Skeletal muscle satellite cell (primary cell): ENCODE measurements at regions not wholly inside any gene's neighbourhood (a gene's known extent, or its start where the extent isn't known, plus 50 kb on each side); places are given as distances from the start of the nearest gene placed in this dataset. TPM values are rescaled to one million over a fixed set of nuclear protein-coding genes. Genes with fewer than 3 reads are reported as not detected.

Experiments
- H3K27me3 ChIP-seq: 2 replicates; pipeline ENCODE4 v1.7.0; 2013; ENCODE audit warnings: low read length; ENCODE audit not compliant: control insufficient read depth, insufficient read depth
- H3K36me3 ChIP-seq: 2 replicates; pipeline ENCODE4 v1.7.0; 2013; ENCODE audit warnings: mild to moderate bottlenecking, control low read depth, low read length; ENCODE audit not compliant: insufficient read depth
- H3K4me1 ChIP-seq: 2 replicates; pipeline ENCODE4 v1.7.0; 2013; ENCODE audit warnings: low read length; ENCODE audit not compliant: control insufficient read depth, insufficient read depth
- H3K4me2 ChIP-seq: 2 replicates; pipeline ENCODE4 v1.7.0; 2013; ENCODE audit warnings: mild to moderate bottlenecking, low read length
- H3K4me3 ChIP-seq: 2 replicates; pipeline ENCODE4 v1.7.0; 2013; ENCODE audit warnings: low read length
- H3K9ac ChIP-seq: 2 replicates; pipeline ENCODE4 v1.7.0; 2013; ENCODE audit warnings: mild to moderate bottlenecking, low read depth, low read length, moderate library complexity
- H3K9me3 ChIP-seq: replicated peaks from 2 replicates; pipeline ENCODE4 v1.7.0; 2013; ENCODE audit warnings: mild to moderate bottlenecking, control low read depth, low read length
- small RNA-seq: library from RNA; depleted of rRNA; stranded (forward); fragments of <200 nt; gene quantifications from one replicate; pipeline ENCODE3, GENCODE V24; 2012

DNA sequence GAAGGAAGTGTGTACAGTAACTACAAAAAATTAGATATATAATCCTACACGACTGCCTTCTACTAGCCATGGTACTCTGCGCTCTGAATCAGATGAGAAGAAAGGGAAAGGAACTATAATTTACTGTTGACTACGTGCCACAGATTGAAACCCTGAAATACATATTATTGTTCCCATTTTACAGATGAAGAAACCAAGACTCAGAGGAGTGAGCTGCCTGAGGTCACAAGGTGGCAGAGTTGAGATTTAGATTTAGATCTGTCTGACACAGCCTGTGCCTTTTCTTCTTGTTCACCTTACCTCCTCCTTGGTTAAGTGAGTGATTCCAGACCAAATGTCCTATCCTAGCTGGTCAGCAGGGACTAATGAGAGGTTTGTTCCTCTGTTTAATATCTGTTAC, 61.6 kb upstream of the OR4E1 start:
- no peak overlapping the region for H3K4me2 ChIP-seq

DNA sequence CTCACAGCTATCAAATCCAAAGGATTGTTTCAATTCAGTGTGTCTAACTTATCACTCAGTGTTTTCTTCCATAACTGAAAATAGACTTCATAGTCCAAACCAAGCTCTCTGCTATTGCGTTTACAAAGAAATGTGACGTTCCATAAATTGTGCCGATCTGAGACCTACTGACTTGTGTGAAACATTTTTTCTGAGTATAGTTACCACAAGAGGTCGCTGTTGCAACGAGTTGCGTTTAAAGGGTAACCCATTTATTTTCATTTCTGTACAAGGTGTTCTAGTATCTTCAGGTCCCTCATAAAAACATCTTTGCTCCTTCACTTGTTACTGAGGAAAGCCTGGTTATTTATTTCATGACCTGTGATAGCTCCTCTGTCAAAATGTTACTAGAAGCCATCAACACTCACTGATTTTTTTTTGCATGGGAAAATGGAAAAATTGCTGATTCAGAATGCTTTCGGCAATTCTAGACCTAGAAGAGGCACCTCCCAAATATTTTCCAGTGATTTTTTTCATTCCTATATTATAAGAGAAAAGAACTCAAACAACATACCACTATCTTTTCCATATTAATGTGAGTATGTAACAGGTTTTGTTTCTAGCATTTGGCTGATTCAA, 60.9 kb upstream of the OR4E1 start:
- Histone ChIP-seq H3K9me3 (no peaks in the 10 kb centered on the region), H3K27me3 (no peaks in the 10 kb centered on the region), H3K36me3 (no peaks in the 10 kb centered on the region)

More for the DNA sequence above, 61.6 kb upstream of the OR4E1 start:
- Histone ChIP-seq H3K36me3 (no peaks in the 10 kb centered on the region), H3K9me3 (no peaks in the 10 kb centered on the region), H3K27me3 (no peaks in the 10 kb centered on the region), H3K9ac (no peak overlapping the region), H3K4me3 (no peak overlapping the region), H3K4me1 (no peaks in the 10 kb centered on the region)

DNA sequence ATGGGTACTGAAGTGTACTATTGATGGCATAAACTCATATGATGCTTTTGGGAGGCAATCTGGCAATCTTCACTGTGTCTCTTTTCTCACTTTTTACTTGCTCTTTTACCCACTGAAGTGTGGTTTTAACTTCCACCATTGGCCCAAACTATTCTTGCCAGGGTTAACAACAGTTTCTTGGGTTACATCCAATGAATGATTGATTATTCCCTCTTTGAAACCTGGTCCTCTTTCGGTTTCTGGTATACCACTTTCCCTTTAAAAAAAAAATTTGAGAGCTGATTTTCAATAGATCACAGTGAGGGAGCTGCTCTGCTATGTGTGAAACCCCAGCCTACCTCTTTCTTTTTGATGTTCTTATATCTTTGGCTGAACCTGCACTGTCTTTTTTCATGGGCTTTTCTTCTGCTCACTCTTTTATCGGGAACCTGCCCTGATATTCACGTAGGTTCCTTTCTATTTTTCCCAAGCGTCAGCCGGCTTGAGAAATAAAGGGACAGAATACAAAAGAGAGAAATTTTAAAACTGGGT, 56.1 kb upstream of the OR4E1 start:
- Histone ChIP-seq H3K4me2 (no peak overlapping the region), H3K9me3 (no peaks in the 10 kb centered on the region), H3K9ac (no peak overlapping the region), H3K27me3 (no peaks in the 10 kb centered on the region), H3K4me3 (no peak overlapping the region), H3K4me1 (no peaks in the 10 kb centered on the region), H3K36me3 (no peaks in the 10 kb centered on the region)

More for the DNA sequence above, 60.9 kb upstream of the OR4E1 start:
- Histone ChIP-seq H3K4me3 (no peak overlapping the region), H3K4me1 (no peaks in the 10 kb centered on the region), H3K9ac (no peak overlapping the region), H3K4me2 (no peak overlapping the region)

DNA sequence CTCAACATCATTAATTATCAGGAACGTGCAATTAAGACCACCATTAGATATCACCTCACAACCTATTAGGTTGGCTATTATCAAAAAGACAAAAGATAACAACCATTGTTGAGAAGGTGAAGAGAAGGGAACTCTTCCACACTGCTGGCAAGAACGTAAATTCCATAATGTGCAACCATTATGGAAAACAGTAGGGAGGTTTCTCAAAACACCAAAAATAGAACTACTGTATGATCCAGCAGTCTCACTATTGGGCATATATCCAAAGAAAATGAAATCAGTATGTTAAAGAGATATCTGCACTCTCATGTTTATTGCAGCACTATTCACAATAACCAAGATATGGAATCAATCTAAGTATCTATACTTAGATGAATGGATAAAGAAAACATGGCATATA, 51.6 kb upstream of the OR4E1 start:
- H3K9ac ChIP-seq: no peak overlapping the region
- no peaks in the 10 kb centered on the region for H3K9me3 ChIP-seq
- H3K27me3 ChIP-seq: no peaks in the 10 kb centered on the region
- H3K4me2 ChIP-seq: no peak overlapping the region
- H3K36me3 ChIP-seq: no peaks in the 10 kb centered on the region
- H3K4me1 ChIP-seq: no peaks in the 10 kb centered on the region
- no peak overlapping the region for H3K4me3 ChIP-seq

DNA sequence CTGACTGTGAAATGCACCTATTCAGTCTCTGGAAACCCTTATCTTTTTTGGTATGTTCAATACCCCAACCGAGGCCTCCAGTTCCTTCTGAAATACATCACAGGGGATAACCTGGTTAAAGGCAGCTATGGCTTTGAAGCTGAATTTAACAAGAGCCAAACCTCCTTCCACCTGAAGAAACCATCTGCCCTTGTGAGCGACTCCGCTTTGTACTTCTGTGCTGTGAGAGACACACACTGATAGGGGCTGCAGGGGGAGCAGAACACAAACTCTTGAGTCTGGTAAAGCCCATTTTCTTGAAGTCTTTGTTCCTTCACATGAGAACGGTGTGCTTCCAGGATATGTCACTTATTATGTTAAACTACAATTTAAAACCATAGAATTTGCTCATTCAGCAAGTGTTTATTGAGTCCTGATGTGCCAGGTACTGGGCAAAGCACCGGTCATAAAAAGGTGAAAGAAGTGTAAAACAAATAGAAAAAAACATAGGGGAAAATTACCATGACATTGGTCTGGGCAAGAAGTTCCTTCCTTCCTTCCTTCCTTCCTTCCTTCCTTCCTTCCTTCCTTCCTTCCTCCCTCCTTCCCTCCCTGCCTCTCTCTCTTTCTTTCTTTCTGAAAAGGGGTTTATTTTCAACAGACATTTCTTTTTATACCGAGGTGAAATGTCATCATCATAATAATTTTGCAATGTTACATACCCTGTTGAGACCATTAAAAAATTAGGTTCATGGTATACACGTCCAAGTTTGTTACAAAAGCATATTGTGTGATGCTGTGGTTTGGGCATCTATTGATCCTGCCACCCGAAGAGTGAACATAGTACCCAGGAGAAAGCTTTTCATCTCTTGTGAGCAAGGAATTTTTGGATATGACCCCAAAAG, 50.7 kb upstream of the OR4E1 start:
- Histone ChIP-seq H3K9me3 (no peaks in the 10 kb centered on the region), H3K9ac (no peak overlapping the region), H3K4me3 (no peak overlapping the region), H3K27me3 (no peaks in the 10 kb centered on the region), H3K4me1 (no peaks in the 10 kb centered on the region), H3K36me3 (no peaks in the 10 kb centered on the region), H3K4me2 (no peak overlapping the region)

DNA sequence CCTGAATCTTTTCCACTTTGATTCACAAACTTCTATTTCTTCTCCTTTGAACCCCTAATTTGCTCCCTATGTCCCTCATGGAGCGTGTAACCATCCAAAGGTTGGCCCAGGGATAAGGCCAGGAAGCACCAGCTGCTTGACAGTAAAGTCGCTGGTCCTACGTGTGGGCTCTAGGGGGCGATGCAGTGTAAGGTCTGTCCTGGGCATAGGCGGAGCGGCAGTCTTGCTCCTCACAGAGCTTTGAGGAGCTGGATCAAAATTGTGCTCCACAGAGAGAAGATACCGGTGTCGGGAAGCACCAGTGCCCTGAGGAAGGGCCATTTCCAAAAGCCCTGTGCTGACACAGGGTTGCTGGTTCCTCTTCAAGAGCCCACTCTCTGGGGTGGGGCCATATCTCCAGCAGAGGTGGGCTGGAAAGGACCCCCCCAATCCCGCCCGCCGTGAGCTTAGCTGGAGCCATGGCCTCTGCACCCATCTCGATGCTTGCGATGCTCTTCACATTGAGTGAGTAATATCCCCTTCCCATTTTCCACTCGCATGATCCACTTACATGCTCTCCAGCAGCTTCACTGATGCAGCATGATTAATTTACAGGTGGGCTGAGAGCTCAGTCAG, 49.9 kb upstream of the OR4E1 start:
- Histone ChIP-seq H3K9ac (no peak overlapping the region), H3K4me1 (no peaks in the 10 kb centered on the region), H3K27me3 (no peaks in the 10 kb centered on the region), H3K36me3 (no peaks in the 10 kb centered on the region), H3K4me3 (no peak overlapping the region), H3K4me2 (no peak overlapping the region), H3K9me3 (no peaks in the 10 kb centered on the region)

Small RNA genes lying in the stretch of these regions (small RNA-seq; reads per million reads assigned to genes)
- gene AC245505.1: not detected
- not detected for gene TRAJ30
- not detected for gene TRAJ31
- not detected for gene TRAJ32
- gene TRAJ33: not detected
- gene TRAJ34: not detected
- gene TRAJ35: not detected
- not detected for gene TRAJ36
- not detected for gene TRAJ37
- gene TRAJ38: not detected
- not detected for gene TRAJ39
- not detected for gene TRAJ40
- not detected for gene TRAJ41
- not detected for gene TRAJ42
- not detected for gene TRAJ43
- gene TRAJ44: not detected
- gene TRAJ45: not detected
- not detected for gene TRAJ46
- not detected for gene TRAJ47
- not detected for gene TRAJ48
- gene TRAJ49: not detected
- gene TRAJ50: not detected
- not detected for gene TRAJ51
- not detected for gene TRAJ52
- gene TRAJ53: not detected
- not detected for gene TRAJ54
- gene TRAJ55: not detected
- not detected for gene TRAJ56
- not detected for gene TRAJ57
- gene TRAJ58: not detected
- not detected for gene TRAJ59
- not detected for gene TRAJ60
- gene TRAJ61: not detected
- not detected for gene TRAV15
- not detected for gene TRDD1
- not detected for gene TRDD2
- not detected for gene TRDD3
- gene TRDJ1: not detected
- not detected for gene TRDJ2
- gene TRDJ3: not detected
- not detected for gene TRDJ4
- not detected for gene TRDV1
